Stimulated activated CD4-positive, alpha-beta T cell treated with anti-CD3 and anti-CD28 coated beads, Interleukin-15, amount 100 ng/mL, for 48 hours (primary cell): ENCODE measurements at regions not wholly inside any gene's neighbourhood (a gene's known extent, or its start where the extent isn't known, plus 50 kb on each side); places are given as distances from the start of the nearest gene placed in this dataset.

ENCODE experiments used
- DNase-seq, 2 donors: peaks; one replicate each; pipeline ENCODE4 v3.0.0-alpha.2; 2020; ENCODE audit warnings: low read depth in 2 of 2

DNA sequence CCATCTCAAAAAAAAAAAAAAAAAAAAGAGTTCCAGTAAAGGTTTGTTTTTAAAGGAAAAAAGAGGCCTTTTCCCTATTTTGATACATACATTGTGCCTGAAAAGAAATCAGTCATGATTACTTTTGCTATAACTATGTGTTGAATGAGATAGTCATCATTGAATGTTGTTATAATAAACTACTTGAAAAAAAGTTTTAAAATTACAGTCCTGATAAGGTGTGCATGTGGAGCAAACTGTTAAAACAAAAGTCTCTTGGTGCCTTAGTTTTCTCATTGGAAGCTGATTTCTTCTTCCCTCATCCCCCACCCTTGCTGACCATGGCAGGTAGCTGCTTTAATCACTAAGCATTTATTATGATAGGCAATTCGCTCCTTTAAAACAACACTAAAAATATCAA lies 172.3 kb upstream of the TBCA start:
- no peak for DNase-seq

DNA sequence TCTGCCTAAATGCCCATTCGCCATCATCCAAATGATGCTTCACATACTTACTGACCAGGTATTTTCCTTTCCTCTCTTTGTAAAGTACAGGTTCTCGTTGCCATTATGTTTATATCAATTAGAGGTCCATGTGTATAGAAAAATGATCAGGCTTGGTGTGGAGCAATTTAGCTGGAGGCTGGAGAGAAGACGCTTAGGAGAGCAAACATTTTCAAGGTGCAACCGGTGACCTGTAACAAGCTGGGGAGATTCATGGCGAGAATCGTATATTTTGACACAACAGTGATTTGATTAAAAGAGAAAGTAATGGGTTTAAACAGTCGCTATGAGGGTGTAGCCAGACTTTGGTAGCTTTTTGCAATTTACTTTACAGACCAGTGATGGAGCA lies 170.9 kb upstream of the TBCA start:
- no peak for DNase-seq

DNA sequence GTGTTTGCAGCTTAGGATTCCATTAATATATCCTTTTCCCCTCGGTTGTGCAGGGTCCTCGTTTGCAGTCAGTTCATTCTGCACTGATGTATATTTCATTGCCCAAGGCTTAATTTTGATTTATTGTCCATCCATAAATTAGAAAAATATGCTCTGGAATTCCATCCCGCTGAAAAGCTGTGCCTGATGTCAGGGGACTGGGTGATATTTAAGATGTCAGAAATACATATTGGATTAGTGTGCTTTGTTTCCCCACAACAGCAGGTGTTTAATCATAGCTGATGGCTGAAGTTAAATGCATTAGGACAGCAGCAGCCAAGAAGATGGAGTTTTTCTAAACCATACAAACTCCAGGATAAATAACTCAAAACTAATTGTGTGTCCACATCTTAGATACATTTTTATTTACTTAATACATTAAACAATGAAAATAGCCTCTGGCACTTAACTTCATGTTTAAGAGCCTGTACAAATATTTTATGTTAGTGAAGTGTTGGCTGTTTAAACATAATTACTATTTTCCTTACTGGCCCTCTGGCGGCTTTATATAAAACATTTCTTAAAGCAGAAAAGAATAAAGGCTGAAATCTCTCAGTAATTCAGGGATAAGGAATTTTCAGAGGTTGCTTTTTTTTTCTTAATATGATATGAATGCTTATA lies 170.4 kb upstream of the TBCA start:
- no peak for DNase-seq

DNA sequence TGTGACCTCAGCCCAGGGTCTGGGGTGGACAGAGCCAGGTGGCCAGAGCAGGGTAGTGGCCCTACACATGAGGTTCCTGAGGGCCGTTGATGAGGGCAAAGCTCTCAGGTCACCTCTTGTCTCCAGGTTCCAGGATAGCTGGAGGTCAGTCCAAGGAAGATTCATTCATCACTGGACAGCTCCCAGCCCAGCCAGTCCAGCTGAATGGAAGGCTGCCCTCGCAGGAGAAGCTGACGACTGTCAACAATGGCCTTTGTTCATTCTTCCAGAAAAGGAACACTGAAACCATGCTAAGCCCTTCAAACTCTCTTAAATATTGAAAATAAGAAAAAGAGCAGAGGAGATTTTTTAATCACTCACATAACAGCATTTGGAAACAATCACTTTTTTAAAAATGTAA lies 169.7 kb upstream of the TBCA start:
- DNase-seq = no peak

DNA sequence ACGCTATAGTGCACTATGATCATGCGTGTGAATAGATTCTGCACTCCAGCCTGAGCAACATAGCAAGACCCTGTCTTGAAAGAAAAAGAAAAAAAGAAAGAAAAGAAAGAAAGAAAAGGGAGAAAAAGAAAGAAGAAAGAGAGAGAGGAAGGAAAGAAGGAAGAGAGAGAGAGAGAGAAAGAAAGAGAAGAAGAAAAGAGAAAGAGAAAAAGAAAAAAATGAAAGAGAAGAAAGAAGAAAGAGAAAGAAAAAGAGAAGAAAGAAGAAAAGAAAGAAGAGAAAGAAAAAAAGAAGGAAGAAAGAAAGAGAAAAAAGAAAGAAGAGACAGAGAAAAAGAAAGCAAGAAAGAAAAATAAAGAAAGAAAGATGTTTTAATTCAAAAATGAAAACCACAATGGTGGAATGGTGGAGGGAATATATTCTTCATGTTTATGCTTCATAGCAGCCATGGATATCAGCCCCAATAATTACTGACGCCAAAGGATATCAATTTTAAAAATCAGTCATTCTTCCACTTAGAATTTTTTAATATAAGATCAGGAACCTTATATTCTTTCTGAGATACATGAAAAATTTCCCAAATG lies 168.7 kb upstream of the TBCA start:
- DNase-seq = no peak

DNA sequence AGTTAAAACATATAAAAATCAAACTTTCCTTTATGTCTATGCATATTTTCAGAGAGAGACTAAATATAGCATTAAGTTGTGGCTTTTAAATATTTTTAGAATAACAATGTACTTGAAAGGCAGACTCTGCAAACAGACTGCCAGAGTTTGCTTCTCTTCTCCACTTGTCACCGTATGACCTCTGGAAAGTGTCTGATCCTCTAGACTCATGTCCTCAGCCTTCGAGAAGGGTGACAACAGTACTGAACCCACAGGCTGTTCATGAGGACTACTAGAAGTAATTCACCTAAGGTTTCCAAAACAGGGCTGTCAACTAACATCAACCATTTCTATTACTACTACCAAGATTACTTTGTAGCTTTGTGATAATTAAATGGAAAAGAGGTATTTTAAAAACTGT lies 167.7 kb upstream of the TBCA start:
- no peak for DNase-seq

DNA sequence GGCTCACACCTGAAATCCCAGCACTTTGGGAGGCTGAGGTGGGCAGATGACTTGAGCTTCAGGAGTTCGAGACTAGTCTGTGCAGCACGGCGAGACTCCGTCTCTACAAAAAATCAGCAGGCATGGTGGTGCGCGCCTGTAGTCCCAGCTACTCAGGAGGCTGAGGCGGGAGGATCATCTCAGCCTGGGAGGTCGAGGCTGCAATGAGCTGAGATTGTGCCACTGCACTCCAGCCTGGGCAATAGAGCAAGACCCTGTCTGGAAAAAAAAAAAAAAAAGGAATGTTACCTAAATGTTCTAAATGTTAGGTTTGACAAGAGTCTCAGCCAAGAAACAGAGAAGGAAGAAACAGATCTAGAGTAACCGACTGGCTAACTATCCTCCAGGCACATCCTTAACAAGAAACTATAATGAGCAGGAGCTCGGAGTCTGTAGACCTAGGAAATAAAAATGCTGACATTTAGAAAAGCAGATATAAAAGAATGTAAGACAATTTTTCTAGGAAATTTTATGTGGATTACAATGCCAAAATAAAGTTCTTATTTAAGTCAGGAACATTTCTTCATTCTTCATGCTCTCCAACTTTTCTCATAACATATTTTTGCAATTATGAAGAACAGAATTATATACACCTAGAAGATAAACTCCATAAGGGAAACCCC lies 166.6 kb upstream of the TBCA start:
- no peak for DNase-seq

DNA sequence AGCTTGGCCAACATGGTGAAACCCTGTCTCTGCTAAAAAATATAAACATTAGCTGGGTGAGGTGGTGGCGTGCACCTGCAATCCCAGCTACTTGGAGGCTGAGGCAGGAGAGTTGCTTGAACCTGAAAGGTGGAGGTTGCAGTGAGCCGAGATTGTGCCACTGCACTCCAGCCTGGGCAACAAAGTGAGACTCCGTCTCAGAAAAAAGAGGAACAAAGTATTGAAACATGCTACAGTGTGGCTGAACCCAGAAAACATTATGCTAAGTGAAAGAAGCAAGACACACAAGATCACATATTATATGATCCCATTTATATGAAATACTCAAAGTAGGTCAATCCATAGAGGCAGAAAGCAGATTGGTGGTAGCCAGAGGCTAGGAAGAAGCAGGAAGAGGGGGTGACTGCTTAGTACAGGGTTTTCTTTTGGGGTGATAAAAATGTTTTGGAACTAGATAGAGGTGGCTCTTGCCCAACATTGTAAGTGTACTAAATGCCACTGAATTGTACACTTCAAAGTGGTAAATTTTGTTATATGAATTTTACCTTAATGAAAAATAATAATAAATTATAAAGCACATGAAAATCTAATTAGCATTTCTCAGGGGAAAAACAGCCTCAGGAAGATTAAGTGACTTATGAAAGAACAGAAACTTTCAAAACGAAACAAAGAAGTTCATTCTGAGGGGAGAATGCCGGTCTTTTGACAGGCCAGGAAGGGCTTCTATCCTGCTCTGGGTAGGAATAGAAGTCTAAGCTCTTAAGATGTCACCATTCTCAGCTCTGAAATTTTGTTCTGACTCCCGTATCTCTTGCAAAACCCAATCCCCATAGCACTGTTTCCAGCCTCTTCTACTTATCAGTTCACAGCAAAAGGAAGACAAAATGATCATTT lies 161.1 kb upstream of the TBCA start:
- no peak for DNase-seq

DNA sequence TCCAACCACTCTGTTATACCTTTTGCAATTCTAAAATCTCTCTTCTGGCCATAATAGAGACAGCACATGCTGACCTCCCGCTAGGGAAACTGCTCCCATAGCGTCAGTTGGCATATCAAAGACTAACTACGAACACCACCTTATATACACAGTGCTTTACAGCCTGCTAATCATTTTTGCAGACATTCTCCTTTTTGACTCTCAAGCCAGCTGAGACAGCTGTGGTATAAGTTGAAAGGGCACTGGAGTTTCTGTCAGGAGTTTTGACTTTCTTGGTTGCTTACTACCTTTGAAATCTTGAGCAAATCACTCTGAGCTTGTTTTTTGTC lies 160.2 kb upstream of the TBCA start:
- no peak for DNase-seq

DNA sequence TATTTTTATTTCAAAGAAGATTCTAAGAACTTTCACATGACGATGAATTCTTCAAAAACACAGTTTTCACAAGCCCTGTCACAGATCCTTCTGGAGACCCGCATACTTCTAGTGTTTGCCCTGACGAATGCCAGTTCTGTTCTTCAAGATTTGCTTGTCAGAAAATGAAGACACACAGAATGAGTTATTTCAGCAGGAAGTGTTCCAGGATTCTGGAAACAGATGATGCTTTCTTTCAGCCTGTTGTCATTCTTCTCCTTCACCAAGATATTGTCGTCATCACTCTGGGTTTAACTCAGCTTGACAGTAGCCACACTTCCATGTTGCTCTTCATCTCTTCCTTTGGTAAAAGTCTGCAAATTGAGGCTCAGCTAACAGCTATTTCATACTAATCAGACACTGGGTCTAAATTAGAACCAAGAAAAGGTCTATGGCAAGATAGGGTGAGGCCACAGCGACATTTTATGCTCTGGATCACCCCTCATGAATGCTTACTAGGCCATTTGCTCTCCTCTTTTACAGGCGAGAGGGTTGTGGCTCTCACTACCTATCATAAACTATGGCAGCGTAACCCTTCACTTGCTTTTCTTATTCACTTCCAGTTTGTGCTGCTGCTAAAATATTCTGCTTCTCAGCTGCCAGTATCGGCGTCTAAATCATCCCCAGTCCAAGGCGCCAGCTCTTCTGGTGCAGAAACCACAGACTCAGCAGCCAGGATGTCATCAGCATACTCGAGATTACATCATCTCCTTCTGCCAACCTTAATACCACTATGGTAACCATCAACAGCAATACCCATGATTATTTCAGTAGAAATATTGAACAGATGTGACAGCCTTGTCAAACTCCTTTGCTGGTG lies 159.6 kb upstream of the TBCA start:
- peak in 1 of 2 donors; percentile 8 for DNase-seq

DNA sequence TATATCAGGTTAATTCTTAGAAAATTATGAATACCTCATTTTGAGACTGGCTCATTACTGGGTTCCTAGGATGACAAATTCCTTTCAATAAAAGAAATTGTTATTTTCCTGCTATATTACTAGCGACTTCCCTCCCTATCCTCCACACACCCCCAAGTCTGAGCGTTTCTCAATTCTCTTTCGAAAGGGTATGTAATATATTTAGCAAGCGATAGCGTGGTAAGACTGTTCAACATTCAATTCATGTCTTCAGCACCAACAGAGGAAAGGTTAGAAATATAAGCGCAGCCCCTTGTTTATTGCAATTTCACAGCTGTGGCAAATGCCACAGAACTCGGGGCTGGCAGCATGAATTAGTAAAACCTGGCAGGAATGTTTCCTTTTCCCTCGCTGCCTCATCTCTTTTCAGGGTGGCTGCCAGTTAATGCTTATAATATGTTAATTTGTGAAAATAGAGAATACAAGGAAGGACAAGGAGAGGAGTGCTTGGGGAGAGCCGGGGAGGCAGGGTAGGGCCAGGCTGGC lies 152.7 kb upstream of the TBCA start:
- DNase-seq = no peak

DNA sequence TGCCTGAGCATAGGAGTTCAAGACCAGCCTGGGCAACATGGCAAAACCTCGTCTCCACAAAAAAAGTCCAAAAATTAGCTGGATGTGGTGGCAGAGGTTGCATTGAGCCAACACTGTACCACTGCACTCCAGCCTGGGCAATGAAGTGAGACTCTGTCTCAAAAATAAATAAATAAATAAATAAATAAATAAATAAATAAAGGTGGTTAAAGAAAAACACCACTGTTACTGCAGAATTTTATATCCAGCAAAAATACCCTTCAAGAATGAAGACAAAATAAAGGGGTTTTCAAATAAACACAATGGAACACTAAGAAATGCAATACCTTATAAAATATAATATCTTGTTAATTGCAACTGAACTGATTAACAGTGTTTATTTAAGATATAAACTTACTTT lies 150.2 kb upstream of the TBCA start:
- no peak for DNase-seq

DNA sequence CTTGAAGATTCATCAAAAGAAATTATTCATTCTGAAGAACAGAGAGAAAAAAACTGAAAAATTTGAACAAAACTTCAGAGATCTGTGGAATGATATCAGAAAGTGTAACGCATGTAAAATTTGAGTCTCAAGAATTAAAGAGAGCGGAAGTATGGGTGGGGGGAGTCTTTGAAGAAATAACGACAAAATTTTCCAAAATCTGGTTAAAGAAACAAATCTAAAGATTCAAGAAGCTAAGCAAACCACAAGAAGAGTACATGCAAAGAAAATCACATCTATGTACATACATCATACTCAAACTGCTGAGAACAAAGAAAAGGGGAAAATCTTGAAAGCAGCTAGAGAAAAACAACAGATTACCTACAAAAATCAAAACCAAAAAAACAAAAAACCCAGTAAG lies 149.4 kb upstream of the TBCA start:
- DNase-seq = no peak

DNA sequence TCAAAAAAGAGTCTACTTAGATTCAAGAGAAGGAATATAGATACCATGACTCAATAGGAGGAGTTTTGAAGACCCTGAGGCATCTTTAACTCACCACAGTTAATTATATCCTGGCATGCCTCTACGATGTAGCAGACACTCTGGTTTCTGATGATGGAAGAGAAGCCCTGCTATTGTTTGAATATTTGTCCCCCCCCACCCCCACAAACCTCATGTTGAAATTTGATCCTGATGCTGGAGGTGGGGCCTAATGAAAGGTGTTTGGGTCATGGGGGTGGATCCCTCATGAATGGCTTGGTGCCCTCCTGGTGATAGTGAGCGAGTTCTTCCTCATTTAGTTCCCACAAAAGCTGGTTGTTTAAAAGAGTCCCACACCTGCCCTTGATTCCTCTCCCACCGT lies 147.9 kb upstream of the TBCA start:
- no peak for DNase-seq

DNA sequence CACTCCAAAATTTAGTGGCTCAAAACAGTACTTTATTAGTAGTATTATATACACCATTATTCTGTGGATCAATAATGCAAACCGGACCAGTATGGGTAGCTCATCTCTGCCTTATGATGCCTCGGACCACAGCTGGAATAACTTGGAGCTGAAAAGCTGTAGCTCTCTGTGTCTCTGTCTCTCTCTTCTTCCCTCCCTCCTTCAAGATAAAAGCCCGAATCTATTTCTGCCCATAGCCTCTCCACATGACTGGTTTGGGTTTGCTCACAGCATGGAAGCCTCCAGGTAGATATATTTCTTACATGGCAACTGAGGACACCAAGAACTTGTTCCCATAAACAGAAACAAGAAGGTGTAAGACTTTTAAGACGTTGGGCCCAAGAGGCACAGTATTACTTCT lies 147.5 kb upstream of the TBCA start:
- DNase-seq = no peak

DNA sequence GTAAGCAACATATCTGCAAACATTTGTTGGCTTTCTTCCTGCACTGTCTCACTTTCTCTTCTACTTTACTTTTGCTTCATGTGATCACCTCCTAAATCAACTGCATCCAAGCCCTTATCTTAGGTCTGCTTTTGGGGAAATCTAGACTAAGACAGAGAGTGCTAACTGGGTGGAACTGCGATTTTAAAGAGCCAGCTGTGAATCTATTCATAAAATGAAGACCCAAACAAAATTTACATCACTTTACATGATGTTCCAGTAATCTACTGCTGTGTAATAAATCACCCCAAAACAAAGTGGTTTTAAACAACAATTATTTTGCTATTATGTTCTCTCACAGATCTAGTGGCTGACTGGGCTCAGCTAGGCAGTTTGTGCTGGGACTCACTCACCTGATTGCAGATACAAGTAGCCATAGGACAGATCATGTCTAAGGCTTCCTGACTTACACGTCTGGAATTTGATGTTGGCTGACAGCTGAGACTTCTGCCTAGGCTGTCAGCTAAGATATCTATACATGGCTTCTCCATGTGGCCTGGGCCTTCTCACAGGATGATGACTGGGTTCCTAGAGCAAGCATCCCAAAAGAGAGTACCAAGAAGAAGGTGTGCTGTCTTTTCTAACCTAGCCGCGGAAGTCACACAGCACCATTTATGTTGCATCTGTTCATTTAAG lies 145.1 kb upstream of the TBCA start:
- no peak for DNase-seq

DNA sequence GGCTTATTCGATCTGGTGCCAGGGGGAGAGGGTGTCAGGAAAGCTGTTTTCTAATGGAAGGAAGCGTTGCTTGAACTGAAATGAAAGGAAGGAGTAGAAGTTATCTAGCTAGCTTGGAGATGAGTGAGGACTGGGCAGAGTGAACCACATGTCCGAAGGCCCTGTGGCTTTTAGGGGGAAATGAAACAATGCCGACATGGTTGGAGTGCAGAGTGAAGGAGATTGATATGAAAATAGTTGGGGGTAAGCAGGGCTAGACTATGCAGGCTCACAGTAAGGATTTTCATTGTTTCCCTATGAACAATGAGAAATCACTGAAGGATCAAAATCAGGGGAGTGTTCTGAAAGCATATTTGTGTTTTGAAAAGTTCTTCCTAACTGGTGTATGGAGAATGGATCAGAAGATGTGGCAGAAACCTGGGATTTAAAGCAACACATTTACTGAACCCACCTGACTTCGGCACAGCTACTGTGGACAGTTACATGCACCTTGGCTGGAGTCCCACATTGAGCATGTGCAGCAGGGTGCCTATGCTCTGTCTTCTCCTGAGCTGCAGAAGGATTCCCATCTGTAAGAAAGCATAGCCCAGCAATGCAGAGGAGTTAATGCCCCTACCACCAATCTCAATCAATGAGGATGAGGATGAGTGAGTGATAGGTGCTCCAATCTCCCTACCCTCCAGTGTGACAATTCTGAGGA lies 144.4 kb upstream of the TBCA start:
- no peak for DNase-seq

DNA sequence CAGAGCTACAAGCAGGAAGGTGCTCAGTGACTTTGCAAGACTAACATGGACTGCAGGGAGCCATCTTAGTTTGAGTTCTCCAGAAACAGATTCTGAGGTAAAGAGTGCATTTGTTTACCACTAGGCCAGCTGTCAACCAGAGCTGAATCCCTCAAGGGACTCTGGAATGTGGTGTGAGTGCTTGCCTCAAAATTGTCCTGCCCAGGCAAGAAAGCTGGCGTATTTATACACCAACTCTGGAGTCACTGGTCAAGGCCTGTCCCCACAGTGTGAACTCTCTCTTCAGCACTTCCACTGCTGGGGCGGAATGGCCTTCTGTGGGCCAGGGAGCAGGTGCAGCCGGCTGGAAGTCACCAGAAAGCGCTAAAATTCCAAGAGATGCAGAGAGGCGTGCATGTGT lies 139.2 kb upstream of the TBCA start:
- DNase-seq = no peak

DNA sequence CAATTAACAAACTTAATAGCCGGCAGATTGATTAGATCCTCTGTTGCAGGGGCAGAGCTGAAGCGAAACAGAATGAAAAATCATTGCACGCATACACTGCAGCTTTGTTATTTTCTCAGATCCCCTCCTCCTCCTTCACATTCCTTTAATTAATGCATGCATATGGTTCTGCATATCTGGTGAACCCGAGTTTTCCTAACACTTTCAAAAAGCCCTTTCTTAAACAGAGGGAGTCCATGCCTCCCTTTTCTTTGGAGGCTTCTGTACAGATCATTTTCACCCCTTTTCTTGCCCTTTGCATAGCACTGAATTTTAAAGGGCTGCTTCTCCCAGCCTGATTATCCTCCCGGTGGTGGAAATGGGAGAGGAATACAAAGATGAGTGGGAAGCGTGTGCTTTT lies 136.6 kb upstream of the TBCA start:
- no peak for DNase-seq

DNA sequence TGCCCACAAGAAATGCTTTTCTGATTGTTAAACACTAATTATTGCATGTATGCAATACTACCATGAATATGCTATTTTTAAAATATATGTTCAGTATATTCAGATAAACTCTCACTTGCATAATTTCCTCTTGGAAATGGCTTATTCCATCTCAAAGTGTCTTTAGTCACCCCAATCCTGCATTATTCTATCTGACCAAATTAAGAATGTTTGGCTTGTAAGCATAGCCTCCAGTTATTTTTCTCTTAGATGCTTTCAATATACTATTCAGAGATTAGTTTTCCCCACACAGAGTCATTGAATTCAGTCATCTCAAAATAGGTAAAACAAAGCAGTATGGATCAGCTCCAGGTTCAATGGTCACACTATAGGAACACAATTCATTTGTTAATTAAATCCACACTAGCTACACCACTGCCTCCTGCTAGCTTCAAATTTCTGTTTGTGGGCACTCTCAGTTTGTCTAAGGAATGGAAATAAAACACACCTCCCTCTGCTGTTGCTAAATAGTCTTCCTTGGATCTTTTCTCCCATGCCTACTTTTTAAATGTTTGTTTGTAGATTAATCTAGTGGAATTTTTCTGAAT lies 134.6 kb upstream of the TBCA start:
- DNase-seq = no peak
